Endometrial microvascular endothelial cells (primary cell): ENCODE measurements at regions not wholly inside any gene's neighbourhood (a gene's known extent, or its start where the extent isn't known, plus 50 kb on each side); places are given as distances from the start of the nearest gene placed in this dataset.

Experiments
- in situ Hi-C: cut with HindIII; loops from 2 replicates; pipeline ENCODE4 v1.10.0; 2017; ENCODE audit warnings: low sequenced_read_pairs, low pct_unique_long_range_greater_than_20kb; ENCODE audit errors: inconsistent ontology term

- in situ Hi-C loops, result no loop called here
These were observed 222.5 kb downstream of the RAB28 start for GRCh38 chr4:13261486-13262257.

DNA sequence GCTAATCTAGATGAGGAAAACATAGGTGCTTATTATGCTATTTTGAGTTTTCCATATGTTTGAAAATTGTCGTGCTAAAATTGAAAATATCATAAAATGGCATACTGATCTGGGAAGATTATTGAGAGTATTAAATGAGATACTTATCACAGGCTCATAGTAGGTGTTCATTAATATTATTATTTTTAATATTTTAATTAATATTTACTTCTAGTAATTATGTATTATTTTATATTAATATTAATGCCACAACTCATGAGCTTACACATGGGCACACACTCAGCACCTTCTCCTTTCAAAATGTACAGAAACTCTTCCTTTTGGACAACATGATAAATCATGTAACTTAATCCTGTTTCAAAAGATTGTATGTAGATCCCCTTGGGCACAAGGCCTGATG is 223.6 kb downstream of the RAB28 start:
- in situ Hi-C loops, result no loop called here

- in situ Hi-C loops, result no loop called here
These were observed 233.9 kb downstream of the RAB28 start for GRCh38 chr4:13250263-13250662.

DNA sequence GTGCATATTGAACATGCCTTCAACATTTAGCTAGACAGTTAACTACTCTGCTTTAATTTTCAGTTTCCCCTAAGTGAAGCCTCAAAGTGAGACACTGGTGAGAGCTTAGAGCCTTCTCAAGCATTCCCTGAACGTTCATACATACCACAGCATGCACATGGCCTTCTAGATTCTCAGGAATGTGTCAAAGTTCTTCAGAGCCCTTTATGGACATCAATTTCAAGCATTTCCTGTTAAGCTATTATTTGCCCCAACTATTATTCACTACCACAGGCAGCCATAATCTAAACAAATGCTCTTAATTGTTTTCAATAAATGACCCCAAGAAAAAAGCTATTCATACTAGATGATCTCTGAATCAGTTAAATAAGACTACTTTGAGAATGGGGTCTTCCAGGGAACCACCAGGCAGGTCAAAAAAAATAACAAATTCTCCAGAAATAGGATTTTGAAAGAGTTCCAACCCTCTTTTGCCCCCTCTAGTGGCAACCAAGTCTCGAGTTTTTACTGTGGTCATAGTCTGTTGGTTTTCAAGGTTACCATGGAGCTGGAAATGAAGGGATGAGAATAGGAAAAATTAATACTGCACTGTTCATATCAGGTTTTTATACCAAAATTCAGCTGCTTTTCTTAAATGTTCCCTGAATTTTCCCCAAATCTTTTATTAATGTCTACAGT is 235.4 kb downstream of the RAB28 start:
- in situ Hi-C loops, result no loop called here

DNA sequence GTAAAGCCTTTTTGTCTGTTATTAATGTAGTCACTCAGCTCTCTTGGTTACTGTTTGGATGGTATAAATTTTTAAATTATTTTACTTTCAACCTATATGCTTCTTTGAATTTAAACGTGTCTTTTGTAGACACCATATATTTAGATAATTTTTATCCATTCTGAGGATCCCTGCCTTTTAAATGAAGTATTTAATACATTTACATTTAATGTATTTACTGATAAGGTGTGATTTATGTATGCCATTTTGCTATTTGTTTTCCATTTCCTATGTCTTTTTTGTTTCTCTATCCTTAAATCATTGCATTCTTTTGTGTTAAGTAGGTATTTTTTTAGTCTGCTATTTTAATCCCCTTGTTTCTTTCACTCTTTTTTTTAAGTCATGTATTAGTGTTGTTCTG is 238.0 kb downstream of the RAB28 start:
- in situ Hi-C loops, result no loop called here

GRCh38 chr4:13244444-13244843 is 239.7 kb downstream of the RAB28 start:
- in situ Hi-C loops, result no loop called here

DNA sequence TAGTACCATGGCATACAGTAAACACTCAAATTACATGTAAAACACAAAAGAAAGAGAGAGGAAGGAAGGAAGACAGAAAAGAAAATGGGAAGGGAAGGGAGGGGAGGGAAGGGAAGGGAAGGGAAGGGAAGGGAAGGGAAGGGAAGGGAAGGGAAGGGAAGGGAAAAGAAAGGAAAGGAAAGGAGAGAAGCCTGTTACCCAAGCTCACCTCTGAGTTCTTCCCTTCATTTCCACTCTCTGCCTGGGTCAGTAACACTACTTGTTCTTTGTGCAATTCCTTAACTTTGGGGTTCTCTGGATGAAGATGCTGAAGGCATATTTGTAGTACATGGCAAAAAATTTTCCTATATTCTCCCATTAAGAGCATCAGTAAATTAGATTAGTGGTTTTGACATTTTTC is 241.0 kb downstream of the RAB28 start:
- in situ Hi-C loops, result no loop called here

GRCh38 chr4:13240066-13240465 is 244.1 kb downstream of the RAB28 start:
- in situ Hi-C loops, result no loop called here

DNA sequence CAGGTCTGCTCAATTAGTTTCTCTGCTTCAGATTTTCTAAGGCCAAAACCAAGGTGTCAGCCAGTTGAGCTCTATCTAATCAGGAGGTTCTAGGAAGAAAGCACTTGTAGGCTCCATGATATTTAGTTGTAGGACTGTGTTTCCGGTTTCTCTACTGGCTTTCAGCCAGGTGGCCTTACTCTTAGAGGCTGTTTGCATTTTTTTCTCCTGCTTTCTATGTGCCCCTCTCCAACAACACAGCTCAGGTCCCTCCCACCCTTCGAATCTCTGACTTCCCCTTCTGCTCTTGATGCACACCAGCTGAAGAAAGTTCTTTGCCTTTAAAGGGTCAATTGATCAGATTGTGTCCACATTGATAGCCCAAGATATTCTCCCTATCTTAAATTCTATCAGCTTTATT is 245.2 kb downstream of the RAB28 start:
- in situ Hi-C loops, result no loop called here

DNA sequence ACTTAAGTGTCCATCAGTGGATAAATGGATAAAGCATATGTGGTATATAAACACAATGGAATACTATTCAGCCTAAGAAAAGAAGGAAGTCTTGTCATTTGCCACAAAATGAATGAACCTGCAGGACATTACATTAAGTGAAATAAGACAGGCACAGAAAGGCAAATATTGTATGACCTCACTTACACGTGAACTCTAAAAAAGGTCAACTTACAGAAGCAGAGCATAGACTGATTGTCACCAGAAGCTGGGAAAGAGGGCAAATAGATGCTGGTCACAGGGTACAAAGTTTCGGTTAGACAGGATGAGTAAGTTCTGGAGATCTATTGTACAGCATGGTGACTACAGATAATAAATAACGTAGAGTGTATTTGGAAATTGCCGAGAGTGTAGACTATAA is 247.7 kb downstream of the RAB28 start:
- in situ Hi-C loops, result no loop called here

DNA sequence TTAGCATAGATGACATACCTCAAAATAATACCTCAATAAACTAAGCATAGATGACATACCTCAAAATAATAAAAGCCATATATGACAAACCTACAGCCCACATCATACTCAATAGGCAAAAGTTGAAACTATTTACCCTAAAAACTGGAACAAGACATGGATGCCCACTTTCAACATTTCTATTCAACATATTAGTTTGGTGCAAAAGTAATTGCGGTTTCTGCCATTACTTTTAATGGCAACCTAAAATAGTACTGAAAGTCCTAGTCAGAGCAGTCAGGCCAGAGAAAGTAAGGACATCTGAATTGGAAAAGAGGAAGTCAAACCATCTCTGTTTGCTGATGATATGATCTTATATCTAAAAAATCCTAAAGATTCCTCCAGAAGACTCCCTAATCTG is 250.4 kb downstream of the RAB28 start:
- in situ Hi-C loops, result no loop called here

- in situ Hi-C loops, result no loop called here
These were observed 264.2 kb downstream of the RAB28 start for GRCh38 chr4:13219971-13220370.

GRCh38 chr4:13218326-13218958 is 265.7 kb downstream of the RAB28 start:
- in situ Hi-C loops, result no loop called here

DNA sequence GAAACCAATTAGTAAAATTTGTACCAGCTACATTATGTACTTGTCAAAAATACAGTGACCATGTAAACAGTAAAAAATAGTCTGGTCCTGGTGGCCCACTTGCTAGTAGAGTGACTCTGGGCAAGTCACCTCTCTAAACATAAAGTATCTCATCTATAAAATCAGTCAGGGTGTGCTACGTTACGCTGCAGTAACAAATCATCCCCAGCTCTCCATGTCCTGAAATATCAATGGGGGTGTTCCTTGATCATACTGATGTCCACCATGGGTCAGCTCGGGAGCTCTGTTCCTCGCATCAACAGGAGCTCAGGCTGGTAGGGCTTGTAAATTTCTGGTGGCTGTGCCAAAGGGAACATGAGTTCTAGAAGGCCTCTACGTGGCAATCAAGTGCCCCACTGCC is 268.6 kb downstream of the RAB28 start:
- in situ Hi-C loops, result no loop called here

DNA sequence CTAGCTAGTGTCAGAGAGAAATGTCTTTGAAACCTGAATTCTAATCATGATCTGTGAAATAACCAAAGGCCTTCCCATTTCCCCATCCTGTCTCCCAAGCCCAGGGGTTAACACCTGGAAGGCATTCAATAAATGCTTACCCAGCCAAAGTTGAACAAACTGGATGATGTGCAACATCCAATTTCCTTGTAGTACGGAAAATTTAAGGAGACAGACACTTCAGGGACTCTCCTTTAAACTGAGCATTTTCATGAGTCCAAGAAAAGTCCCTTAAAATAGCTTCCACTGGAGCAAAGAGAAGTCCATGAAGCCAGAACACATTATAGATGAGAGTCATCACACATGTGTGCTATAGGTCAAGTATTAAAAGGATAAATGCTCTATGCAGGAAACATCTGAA is 271.2 kb downstream of the RAB28 start:
- in situ Hi-C loops, result no loop called here

- in situ Hi-C loops, result no loop called here
These were observed 274.5 kb downstream of the RAB28 start for GRCh38 chr4:13209600-13209999.

DNA sequence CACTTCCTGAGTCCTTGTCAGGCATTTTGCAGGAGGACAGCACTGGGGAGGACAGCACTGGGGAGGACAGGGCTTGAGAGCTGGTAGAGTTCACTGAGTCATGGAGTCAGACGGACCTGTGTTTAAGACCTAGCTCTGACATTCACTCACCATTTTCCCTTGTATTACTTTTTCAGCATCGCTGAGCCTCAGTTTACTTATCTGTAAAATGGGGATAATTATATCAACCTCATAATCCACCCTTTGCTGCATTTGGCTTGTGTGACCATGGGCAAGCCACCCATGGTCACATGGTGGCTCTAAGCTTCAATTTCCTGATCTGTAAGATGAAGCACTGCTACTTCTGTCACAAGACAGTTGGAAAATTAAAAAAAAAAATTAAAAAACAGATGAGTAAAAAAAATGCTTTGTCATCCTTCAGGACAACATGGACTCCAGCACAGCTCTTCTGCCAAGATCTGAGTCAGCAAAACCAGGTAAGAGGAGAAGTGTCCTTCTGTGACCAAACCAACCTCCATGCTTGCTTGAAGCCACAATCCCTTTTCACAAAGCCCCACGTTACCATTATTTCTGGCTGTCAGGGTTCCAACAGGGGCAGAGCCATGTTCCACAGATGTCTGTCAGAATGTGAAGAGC is 275.5 kb downstream of the RAB28 start:
- in situ Hi-C loops, result no loop called here

GRCh38 chr4:13207226-13207625 is 276.9 kb downstream of the RAB28 start:
- in situ Hi-C loops, result no loop called here

- in situ Hi-C loops, result no loop called here
These were observed 281.0 kb downstream of the RAB28 start for GRCh38 chr4:13203101-13203500.

DNA sequence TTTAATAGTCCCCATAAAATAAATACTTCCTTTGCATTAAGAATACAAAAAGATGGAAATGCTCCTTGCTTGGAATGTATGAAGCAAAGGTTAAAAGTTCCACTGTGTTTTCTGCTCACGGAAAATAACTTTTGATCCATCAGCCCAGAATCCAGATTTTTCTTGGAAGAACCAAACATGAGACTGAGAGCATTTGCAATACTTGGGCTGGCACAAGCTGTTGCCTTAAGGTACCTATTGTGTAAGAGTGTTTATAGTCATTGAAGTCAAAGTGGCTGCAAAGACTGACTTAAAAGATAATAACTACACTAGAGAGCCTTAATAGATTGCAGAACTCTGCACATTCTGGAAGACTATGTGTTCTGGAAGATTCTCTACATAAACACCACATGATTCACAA is 281.4 kb downstream of the RAB28 start:
- in situ Hi-C loops, result no loop called here
